Cardiac fibroblast (primary cell): ENCODE measurements at regions not wholly inside any gene's neighbourhood (a gene's known extent, or its start where the extent isn't known, plus 50 kb on each side); places are given as distances from the start of the nearest gene placed in this dataset.
A peak's percentile ranks its signal among the peaks of the same experiment; 100 is the strongest.

ENCODE experiments used
- DNase-seq, 2 donors: peaks; one replicate each; pipeline versions ENCODE4 v3.0.0 to v3.0.0-alpha.2; 2010; ENCODE audit warnings: low read depth in 2 of 2
- H3K4me3 ChIP-seq, 2 donors: replicated peaks in 1 of 2; 1 replicate in 1 of 2; 2 replicates in 1 of 2; pipeline ENCODE4 v1.5.1; 2011; ENCODE audit warnings: low read depth in 2 of 2, low read length in 2 of 2, mild to moderate bottlenecking in 2 of 2, moderate library complexity in 1 of 2
- TF ChIP-seq, protein P1 (sequence below): IDR thresholded peaks from one replicate; pipeline ENCODE4 v1.5.1; 2011; ENCODE audit warnings: low read depth, mild to moderate bottlenecking, low read length, inconsistent platforms

DNA sequence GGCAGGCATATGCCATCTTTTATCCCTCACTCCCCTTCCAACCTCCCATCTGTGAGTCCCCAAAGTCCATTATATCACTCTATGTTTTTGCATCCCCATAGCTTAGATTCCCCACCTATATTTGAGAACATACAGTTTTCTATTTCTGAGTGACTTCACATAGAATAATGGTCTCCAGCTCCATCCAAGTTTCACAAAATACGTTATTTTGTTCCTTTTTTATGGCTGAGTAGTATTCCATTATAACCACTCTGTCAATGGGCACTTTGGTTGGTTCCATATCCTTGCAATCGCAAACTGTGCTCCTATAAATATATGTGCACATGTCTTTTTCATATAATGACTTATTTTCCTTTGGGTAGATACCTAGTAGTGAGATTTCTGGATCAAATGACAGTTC lies 178.6 kb downstream of the GAS1 start:
- TF ChIP-seq, protein P1, sequence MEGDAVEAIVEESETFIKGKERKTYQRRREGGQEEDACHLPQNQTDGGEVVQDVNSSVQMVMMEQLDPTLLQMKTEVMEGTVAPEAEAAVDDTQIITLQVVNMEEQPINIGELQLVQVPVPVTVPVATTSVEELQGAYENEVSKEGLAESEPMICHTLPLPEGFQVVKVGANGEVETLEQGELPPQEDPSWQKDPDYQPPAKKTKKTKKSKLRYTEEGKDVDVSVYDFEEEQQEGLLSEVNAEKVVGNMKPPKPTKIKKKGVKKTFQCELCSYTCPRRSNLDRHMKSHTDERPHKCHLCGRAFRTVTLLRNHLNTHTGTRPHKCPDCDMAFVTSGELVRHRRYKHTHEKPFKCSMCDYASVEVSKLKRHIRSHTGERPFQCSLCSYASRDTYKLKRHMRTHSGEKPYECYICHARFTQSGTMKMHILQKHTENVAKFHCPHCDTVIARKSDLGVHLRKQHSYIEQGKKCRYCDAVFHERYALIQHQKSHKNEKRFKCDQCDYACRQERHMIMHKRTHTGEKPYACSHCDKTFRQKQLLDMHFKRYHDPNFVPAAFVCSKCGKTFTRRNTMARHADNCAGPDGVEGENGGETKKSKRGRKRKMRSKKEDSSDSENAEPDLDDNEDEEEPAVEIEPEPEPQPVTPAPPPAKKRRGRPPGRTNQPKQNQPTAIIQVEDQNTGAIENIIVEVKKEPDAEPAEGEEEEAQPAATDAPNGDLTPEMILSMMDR: no peak
- no peak for DNase-seq
- no peak overlapping the region for H3K4me3 ChIP-seq

DNA sequence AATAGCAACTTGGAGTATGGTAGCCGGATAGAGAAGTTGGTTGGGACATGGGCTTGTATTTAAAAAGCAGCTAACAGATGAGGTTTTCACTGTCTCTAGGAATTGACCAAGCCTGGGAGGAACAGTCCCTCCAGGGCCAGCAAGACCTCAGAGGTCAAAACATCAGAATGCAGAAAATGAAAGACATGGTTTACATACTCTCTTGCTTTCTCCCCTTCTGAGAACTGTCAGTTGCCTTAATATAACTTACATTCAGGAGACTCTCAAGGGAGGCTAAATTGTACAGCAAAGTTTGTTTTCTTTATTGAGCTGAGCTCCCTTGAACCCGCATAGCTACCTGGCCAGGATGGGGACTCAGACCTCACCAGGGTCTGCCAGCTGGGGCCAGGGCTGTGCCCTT lies 179.3 kb downstream of the GAS1 start:
- no peak for DNase-seq
- TF ChIP-seq, protein P1: no peak
- H3K4me3 ChIP-seq: no peak overlapping the region

DNA sequence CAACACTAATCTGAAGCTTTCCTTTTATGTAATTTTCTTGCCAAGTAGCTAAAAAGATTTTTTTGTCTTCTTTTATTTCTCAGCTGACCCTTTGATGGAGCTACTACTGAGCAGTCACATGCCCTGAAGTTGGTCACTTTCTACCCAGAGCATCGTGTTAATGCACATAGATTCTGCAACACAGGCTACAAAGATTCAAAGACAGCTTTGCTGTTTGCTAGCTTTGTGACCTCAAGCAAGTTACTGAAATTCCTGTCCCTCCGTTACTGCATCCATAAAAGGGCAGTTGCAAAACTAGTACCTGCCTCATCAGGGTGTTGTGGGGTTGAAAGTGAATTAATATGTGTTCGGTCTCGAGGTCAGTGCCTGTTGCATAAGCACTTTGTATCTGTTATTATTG lies 179.9 kb downstream of the GAS1 start:
- TF ChIP-seq, protein P1: no peak
- no peak for DNase-seq
- no peak overlapping the region for H3K4me3 ChIP-seq

DNA sequence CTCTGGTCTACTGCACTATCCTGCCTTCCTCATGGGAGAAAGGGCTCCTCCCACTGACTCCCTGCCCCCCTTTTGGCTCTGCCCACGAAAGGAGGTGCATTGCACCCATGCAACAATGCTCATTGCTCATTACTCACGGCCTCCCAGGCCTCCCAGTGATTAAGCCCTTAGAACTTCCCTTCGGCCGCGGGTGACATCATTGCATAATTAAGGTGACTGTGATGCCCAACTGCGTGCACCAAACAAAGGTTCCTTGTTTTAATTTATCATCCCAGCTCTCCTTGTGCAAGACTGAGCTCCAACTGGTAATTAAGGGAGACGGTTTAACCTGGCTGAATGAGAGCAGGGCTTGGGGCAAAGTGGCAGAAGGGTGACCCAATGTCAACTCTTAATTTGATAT lies 180.4 kb downstream of the GAS1 start:
- TF ChIP-seq, protein P1: no peak

DNA sequence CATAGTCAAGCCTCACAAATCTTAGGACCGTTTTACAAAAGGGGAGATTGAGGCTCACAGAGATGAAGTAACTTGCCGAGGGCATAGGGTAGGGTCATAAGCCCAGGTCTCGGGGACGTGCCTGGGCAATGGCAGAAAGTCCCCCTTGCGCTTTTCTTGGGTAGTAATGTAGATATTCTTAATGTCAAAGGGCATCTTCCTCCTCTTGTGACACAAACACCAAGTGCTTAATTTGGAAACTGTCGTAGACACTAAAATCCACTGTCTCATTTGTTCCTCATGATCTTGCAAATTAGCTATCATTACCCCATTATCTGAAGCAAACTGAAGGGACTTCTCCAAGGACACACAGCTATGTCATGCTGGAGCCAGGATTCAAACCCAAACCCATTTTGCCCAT lies 180.8 kb downstream of the GAS1 start:
- TF ChIP-seq, protein P1: no peak
- no peak for DNase-seq

More for the DNA sequence above, 180.4 kb downstream of the GAS1 start:
- DNase-seq: peak; percentile 77 to 83
- H3K4me3 ChIP-seq: no peak overlapping the region

DNA sequence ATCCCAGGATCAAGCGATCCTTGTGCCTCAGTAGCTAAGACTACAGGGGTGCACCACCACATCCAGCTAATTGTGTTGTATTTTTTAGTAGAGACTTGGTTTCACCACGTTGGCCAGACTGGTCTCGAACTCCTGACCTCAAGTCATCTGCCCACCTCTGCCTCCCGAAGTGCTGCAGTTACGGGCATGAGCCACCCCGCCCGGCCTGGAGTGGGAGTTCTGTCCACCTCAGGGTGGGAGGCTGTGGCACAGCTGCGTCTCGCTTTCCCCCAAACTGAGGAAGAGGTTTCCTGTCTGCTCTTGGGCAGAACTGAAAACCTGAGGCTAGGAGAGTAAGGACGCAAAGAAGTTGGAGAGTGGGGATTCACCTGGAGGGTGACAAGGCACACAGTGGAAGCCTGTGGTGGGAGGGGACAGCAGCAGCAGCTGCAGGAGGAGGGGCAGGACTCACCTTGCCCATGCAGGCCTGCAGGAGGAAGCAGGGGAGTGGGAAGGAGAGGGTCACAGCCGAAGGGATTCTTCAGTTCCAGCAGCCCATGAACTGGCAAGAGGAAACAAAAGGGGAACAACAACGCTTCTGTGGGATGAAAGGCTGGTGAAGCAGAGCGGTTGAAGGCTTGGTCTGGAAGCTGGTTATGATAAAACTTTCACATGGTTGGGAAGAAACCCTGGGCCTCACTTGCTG lies 181.4 kb downstream of the GAS1 start:
- DNase-seq: no peak
- TF ChIP-seq, protein P1: no peak
- H3K4me3 ChIP-seq: no peak overlapping the region

More for the DNA sequence above, 180.8 kb downstream of the GAS1 start:
- H3K4me3 ChIP-seq: no peak overlapping the region
